Pancreas (tissue), 10 donors: ENCODE measurements at regions not wholly inside any gene's neighbourhood (a gene's known extent, or its start where the extent isn't known, plus 50 kb on each side); places are given as distances from the start of the nearest gene placed in this dataset.

Source experiments
- ATAC-seq, 4 donors: fragments of 200-7000 bp; cut with Tn5 transposase; one replicate each; pipeline versions ENCODE4 v1.8.0 to v1.9.1; 2020; ENCODE audit warnings: mild to moderate bottlenecking in 4 of 4, moderate library complexity in 4 of 4
- DNase-seq, 6 donors: peaks; one replicate each; pipeline ENCODE4 v3.0.0-alpha.2; 2020
- FAIRE-seq: peaks from 2 replicates; lab custom pipeline; 2012; peaks lifted over from hg19 to GRCh38; lab: Jason Lieb, UNC
- H3K27ac ChIP-seq, 4 donors: fragments of 200-600 bp; sonication (generic); 1 replicate in 3 of 4; 2 replicates in 1 of 4; pipeline versions ENCODE4 v1.5.0 to v1.8.0; 2020
- H3K27me3 ChIP-seq, 4 donors: fragments of 200-600 bp; one replicate each; pipeline ENCODE4 v1.8.0; 2021
- H3K36me3 ChIP-seq, 3 donors: fragments of 200-600 bp; sonication (generic) in 1 of 3; one replicate each; pipeline versions ENCODE4 v1.5.0 to v1.8.0; 2020 to 2021
- H3K4me1 ChIP-seq, 3 donors: fragments of 200-600 bp; one replicate each; pipeline ENCODE4 v1.8.0; 2021
- H3K4me3 ChIP-seq, 4 donors: fragments of 200-600 bp; sonication (generic) in 2 of 4; one replicate each; pipeline versions ENCODE4 v1.5.0 to v1.8.0; 2020 to 2021
- H3K9me3 ChIP-seq, 4 donors: fragments of 200-600 bp; one replicate each; pipeline ENCODE4 v1.8.0; 2021
- CTCF ChIP-seq, 4 donors: fragments of 200-600 bp; sonication (generic) in 3 of 4; IDR thresholded peaks; one replicate each; pipeline versions ENCODE4 v1.5.0 to v1.8.0; 2021; ENCODE audit warnings: antibody characterized with exemption in 4 of 4
- WGBS, 2 donors: extraction: QIAGEN DNeasy Blood & Tissue Kit; methylation state at CpG; one replicate each; pipeline ENCODE4 v1.1.7; 2013; 5-methylcytosine and 5-hydroxymethylcytosine counted together
- intact Hi-C, 3 donors: fragments of 100-400 bp; cut with DNase I; formaldehyde crosslinking; loops; one replicate each; pipeline versions ENCODE4 v1.11.1 to v1.14.2; 2022
- donor health status: healthy with polysubstance abuse.
- donor health status: DM: no; HTN: no; CAD: no; lungs with moderate emphysema.
- donor health status: DM: no; HTN: no; CAD: no.
- donor health status: control.
- donor health status: control.
- donor health status: Bipolar disorder and iron deficiency.
- donor health status: DM: yes; HTN: yes; CAD: no.
- donor health status: DM: no; HTN: no; CAD: no.
- donor health status: DM: no; HTN: no; CAD: no.
- donor health status: DM: yes; HTN: yes; CAD: no.

DNA sequence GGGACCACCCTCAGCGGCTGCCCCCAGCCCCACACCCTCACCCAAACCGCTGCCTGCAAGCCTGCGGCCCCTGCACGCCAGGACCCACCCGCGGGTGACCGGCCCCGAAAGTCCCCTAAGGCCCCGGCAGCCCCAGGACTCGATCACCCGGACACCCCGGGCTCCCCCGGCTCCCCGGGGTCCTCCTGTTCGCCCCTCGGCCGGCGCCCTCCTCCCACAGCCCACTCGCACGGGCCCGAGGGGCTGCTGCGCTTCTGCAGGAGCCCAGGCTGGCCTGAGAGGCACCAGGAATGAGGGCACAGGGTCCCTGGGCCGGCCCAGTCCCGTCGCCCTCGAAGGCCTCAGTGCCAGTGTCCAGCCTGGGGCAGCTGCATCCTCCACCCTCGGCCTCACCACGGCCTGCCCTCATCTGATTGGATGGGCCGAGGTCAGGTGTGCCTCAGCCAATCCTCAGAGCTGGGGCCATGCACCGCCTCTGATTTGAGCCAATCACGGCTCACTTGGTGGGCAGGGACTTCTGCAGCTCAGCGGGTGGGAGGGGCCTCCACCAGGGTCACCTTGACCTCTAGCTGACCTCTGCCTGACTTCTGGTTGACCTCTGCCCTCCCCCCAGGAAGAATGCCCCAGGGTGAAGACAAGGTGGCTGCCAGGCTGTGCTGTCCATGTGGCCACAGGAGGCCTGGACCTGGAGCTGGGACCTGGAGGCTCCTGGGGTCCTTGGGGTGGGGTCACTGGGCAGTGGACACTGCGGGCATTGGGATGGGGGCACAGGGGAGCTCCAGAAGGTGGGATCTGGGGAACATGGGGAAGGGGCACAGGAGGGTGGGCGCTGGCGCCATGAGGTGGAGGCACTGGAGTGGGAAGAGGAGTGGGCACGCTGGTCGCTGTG lies 97.6 kb upstream of the NKX1-1 start:
- ATAC-seq (no peak), FAIRE-seq (no peak), DNase-seq (peak in 1 of 6 donors; percentile 6)
- intact Hi-C loops, result no loop called here
- no peaks in the 10 kb centered on the region for H3K4me1 ChIP-seq
- 83 to 85% methylated on average over 37 of the region's 37 CpGs for WGBS, 2 donors
- no peaks in the 10 kb centered on the region for H3K36me3 ChIP-seq
- H3K27me3 ChIP-seq, result peaks cover 0 to 4% (median 0%) of the 10 kb centered on the region in 4 donors
- no peaks in the 10 kb centered on the region for H3K9me3 ChIP-seq
- H3K27ac ChIP-seq, result no peak overlapping the region
- H3K4me3 ChIP-seq, result no peak overlapping the region
- TF ChIP-seq CTCF (IDR thresholded peaks at IDR 0.05), result no peak

- no peak for DNase-seq
- Histone ChIP-seq H3K4me1 (no peaks in the 10 kb centered on the region), H3K27me3 (peaks cover 0 to 4% (median 0%) of the 10 kb centered on the region in 4 donors), H3K27ac (no peak overlapping the region), H3K36me3 (no peaks in the 10 kb centered on the region), H3K9me3 (no peaks in the 10 kb centered on the region), H3K4me3 (no peak overlapping the region)
- ATAC-seq, result no peak
- FAIRE-seq, result no peak
- whole genome bisulfite sequencing, 2 donors, result 36 to 39% methylated on average over 16 of the region's 16 CpGs
- no peak for TF ChIP-seq CTCF (IDR thresholded peaks at IDR 0.05)
- intact Hi-C loops, result no loop called here
Measured at GRCh38 chr4:1502976-1503375, 96.7 kb upstream of the NKX1-1 start.

DNA sequence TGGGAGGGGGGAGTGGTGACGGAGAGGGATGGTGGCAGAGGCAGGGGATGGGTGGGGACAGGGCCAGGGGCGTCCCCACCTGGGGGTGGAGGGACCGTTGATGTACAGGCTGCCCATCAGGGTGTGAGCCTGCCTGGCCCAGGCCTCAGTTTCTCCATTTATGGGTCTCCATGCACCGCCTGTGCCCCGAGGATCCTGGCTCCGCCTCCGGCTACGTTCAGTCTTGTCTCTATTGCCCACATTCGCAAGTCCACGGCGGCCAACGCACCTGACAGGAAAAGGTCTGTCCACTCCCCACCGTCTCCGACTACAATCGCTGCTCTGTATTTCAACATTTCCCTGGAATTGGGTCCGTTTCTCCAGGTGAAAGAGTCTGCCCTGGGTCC lies 96.3 kb upstream of the NKX1-1 start:
- no peaks in the 10 kb centered on the region for H3K4me1 ChIP-seq
- H3K27me3 ChIP-seq, result peaks cover 0 to 4% (median 0%) of the 10 kb centered on the region in 4 donors
- FAIRE-seq, result no peak
- ATAC-seq, result no peak
- H3K36me3 ChIP-seq, result no peaks in the 10 kb centered on the region
- WGBS, 2 donors, result 63 to 69% methylated on average over 13 to 16 of the region's 16 CpGs
- no peaks in the 10 kb centered on the region for H3K9me3 ChIP-seq
- no peak for DNase-seq
- intact Hi-C loops, result no loop called here
- H3K4me3 ChIP-seq, result no peak overlapping the region
- H3K27ac ChIP-seq, result no peak overlapping the region
- TF ChIP-seq CTCF (IDR thresholded peaks at IDR 0.05), result no peak

DNA sequence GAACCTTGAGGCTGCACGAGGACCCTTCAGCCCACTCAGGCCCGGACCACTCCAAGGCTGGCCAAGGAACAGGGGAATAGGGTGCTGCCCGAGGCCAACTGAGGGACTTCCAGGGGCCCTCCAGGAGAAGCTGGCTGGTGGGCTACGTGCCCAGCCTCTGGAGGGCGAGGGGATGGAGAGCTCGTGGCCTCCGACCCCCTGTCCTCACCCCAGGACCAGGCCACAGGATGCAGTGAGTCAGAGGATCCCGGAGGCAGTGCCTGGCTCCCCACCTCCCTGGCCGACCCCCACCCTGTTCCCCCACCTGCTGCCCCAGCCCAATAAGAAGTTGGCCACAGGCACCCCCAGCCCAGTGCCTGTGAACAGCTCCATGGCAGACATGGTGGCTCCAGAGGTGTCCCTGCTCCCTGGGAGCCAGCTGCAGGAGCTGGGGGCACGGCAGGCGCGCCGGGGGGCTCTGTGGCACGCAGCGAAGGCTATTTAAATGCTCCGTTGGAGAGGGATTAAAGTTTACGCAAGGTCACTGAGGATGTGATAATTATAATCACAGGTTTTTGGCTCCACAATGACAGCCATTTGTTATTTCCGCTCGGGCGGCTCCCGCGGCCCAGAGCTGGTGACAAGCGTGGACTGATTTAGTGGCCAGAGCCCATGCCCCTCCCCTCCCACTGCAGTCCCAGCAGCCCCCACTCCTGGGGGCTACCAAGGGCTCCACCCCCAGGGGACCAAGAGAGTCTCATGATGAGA lies 95.7 kb upstream of the NKX1-1 start:
- no peak overlapping the region for H3K27ac ChIP-seq
- FAIRE-seq, result no peak
- no peaks in the 10 kb centered on the region for H3K4me1 ChIP-seq
- 50 to 51% methylated on average over 23 of the region's 23 CpGs for WGBS, 2 donors
- no peak for ATAC-seq
- H3K36me3 ChIP-seq, result no peaks in the 10 kb centered on the region
- DNase-seq, result peak in 1 of 6 donors; percentile 48
- H3K9me3 ChIP-seq, result no peaks in the 10 kb centered on the region
- no peak for TF ChIP-seq CTCF (IDR thresholded peaks at IDR 0.05)
- peaks cover 0 to 2% (median 0%) of the 10 kb centered on the region in 4 donors for H3K27me3 ChIP-seq
- intact Hi-C loops, result no loop called here
- H3K4me3 ChIP-seq, result no peak overlapping the region
